ENCODE measurements at regions not wholly inside any gene's neighbourhood (a gene's known extent, or its start where the extent isn't known, plus 50 kb on each side); places are given as distances from the start of the nearest gene placed in this dataset.

DNA sequence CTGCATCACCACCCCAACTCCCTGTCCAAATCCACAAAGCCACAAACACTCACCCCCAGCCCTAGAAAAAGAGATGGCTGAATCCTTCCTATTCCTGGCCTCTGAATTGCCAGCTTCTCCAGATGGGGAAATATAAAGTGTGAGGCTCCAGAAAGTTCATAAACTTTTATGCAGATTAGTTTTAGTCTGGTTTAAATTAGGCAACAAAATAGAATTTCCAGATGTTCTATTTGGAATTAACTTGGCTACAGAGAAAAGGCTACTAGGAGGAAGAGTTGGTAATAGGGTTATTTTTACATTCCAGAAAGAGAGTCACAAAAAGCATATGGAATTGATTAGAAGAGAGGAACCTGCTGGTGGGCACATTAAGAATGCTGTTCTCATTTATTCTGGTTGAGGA, 56.0 kb downstream of the EN1 start:
- no peak overlapping the region for H3K4me3 ChIP-seq (ENCODE audit: low read length)
- H3K9ac ChIP-seq (ENCODE audit: low read depth, low read length): no peak overlapping the region
- no peaks in the 10 kb centered on the region for H3K36me3 ChIP-seq (ENCODE audit: insufficient read depth, low read length)
- H3K27ac ChIP-seq (ENCODE audit: low read depth, low read length): no peak overlapping the region
- H3K9me3 ChIP-seq (ENCODE audit: insufficient read depth, low read depth, low read length): no peaks in the 10 kb centered on the region
- peaks cover 15% of the 10 kb centered on the region; the same call in 1 of the 2 replicates for H3K27me3 ChIP-seq (ENCODE audit: insufficient read depth, low read length)
- H3K4me1 ChIP-seq (ENCODE audit: insufficient read depth, low read length): no peaks in the 10 kb centered on the region

DNA sequence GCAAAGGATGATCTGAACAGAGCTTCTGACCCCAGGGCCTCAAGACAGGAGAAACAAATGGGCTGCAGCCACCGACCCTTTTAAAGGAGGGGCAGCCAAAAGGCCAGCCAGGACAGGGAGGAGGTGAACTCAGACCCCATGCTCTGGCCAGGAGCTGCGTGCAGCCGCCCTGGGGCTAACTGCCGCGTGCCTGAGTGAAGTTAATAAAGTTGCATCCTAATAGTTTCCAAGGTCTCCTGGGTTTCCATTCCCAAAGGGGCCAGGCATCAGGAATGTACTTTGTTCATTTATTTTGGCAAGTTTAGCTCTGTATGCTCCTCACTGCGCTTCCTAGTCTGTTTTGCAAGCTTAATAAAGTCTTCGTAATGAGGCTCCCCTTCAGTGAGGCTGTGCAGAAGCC, 60.7 kb downstream of the EN1 start:
- Histone ChIP-seq H3K27me3 (ENCODE audit: insufficient read depth, low read length) (peaks cover 17% of the 10 kb centered on the region; the same call in 1 of the 2 replicates), H3K9me3 (ENCODE audit: insufficient read depth, low read depth, low read length) (no peaks in the 10 kb centered on the region), H3K9ac (ENCODE audit: low read depth, low read length) (no peak overlapping the region), H3K4me3 (ENCODE audit: low read length) (no peak overlapping the region), H3K4me1 (ENCODE audit: insufficient read depth, low read length) (no peaks in the 10 kb centered on the region), H3K36me3 (ENCODE audit: insufficient read depth, low read length) (no peaks in the 10 kb centered on the region), H3K27ac (ENCODE audit: low read depth, low read length) (no peak overlapping the region)
- WGBS: 78% methylated on average over 7 of the region's 7 CpGs

DNA sequence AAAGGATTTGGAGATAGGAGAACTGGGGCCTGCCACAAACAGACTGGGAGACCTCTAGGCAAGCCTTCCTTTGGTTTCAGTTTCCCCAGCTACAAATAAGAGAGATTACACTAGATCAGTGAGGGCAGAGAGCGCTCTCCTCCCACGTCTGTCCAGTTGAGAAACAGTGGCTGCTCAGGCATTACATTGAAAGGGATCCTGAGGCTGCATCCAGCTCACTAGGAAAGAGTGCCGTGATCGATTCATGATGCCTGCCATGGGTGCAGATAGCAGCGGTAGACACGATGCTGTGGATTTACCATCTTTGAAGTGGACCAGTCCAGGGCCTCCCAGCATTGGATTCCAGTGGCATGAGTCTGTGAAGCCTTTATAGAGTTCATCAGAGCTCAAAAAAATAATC, 62.6 kb downstream of the EN1 start:
- Histone ChIP-seq H3K36me3 (ENCODE audit: insufficient read depth, low read length) (no peaks in the 10 kb centered on the region), H3K4me1 (ENCODE audit: insufficient read depth, low read length) (no peaks in the 10 kb centered on the region), H3K9ac (ENCODE audit: low read depth, low read length) (no peak overlapping the region), H3K9me3 (ENCODE audit: insufficient read depth, low read depth, low read length) (no peaks in the 10 kb centered on the region), H3K27ac (ENCODE audit: low read depth, low read length) (no peak overlapping the region), H3K27me3 (ENCODE audit: insufficient read depth, low read length) (peaks cover 13% of the 10 kb centered on the region; the same call in 1 of the 2 replicates), H3K4me3 (ENCODE audit: low read length) (no peak overlapping the region)
- 86% methylated on average over 6 of the region's 6 CpGs for WGBS

DNA sequence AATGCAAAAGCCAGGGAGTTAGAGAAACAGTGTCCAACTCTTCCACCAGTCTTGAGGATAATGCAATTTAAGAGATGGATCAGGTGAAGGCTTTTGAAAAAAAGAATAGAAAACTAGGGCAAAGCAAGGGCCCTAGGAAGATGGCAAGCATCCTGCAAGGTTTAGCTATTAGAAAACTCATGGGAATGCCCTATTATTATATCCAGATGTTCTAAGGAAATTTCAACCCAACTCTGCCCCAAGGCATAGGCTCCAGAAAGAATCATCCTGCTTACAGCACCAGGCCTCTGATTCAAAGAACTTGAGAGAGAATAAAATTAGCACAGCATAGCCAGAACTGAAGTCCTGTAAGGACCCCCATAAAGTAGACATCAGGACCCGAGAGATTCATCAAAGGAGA, 68.1 kb downstream of the EN1 start:
- 0 out of 2 replicates have a peak, but pooled peaks cover 3% of the 10 kb centered on the region for H3K4me1 ChIP-seq (ENCODE audit: insufficient read depth, low read length)
- H3K27ac ChIP-seq (ENCODE audit: low read depth, low read length): no peak overlapping the region
- 90% methylated on average over 1 of the region's 1 CpG for WGBS
- H3K9ac ChIP-seq (ENCODE audit: low read depth, low read length): no peak overlapping the region
- no peak overlapping the region for H3K4me3 ChIP-seq (ENCODE audit: low read length)
- no peaks in the 10 kb centered on the region for H3K36me3 ChIP-seq (ENCODE audit: insufficient read depth, low read length)
- no peaks in the 10 kb centered on the region for H3K9me3 ChIP-seq (ENCODE audit: insufficient read depth, low read depth, low read length)
- H3K27me3 ChIP-seq (ENCODE audit: insufficient read depth, low read length): peaks cover 29% of the 10 kb centered on the region

DNA sequence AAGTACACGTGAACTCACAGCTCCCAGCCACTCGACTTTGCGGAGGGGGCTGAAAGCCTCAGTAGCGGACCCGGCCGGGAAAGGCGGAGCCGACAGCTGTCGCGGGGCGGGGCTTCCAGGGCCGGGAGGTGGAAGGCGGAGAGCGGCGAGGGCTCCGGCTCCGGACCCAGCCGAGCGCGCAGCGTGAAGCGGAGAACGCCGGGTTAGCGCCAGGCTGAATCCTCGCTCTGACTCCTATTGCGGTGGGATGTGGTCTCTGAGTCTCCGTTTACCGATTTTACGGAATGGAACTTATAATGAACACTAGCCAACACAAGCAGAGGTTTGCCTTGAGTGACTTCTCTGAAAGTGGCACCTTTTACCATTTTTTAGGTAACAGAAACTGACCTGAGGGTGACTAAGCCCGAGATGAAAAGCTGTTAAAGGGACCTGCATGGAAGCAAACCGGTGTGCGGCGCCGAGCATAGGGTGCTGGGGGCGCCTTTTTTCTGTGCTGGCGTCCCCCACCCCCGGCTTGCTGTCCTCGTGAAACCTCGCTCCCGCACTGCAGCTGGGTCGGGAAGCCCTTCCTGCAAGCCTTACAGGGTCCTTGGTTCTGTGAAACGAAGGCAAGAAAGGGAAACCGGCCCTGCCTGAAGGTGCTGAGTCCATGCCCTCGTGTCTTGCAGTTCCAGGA, 72.9 kb downstream of the EN1 start:
- Histone ChIP-seq H3K27ac (ENCODE audit: low read depth, low read length) (no peak overlapping the region), H3K9me3 (ENCODE audit: insufficient read depth, low read depth, low read length) (no peaks in the 10 kb centered on the region), H3K4me1 (ENCODE audit: insufficient read depth, low read length) (peaks cover 8% of the 10 kb centered on the region; the same call in 1 of the 2 replicates), H3K27me3 (ENCODE audit: insufficient read depth, low read length) (peaks cover 67% of the 10 kb centered on the region), H3K36me3 (ENCODE audit: insufficient read depth, low read length) (no peaks in the 10 kb centered on the region), H3K4me3 (ENCODE audit: low read length) (peak overlapping the region; percentile 59), H3K9ac (ENCODE audit: low read depth, low read length) (peak overlapping the region; percentile 10)
- 1% methylated on average over 45 of the region's 45 CpGs for WGBS

GRCh38 chr2:118773826-118774225, 73.6 kb downstream of the EN1 start:
- Histone ChIP-seq H3K27ac (ENCODE audit: low read depth, low read length) (no peak overlapping the region), H3K9me3 (ENCODE audit: insufficient read depth, low read depth, low read length) (no peaks in the 10 kb centered on the region), H3K27me3 (ENCODE audit: insufficient read depth, low read length) (peaks cover 67% of the 10 kb centered on the region), H3K4me3 (ENCODE audit: low read length) (no peak overlapping the region), H3K9ac (ENCODE audit: low read depth, low read length) (no peak overlapping the region), H3K36me3 (ENCODE audit: insufficient read depth, low read length) (no peaks in the 10 kb centered on the region), H3K4me1 (ENCODE audit: insufficient read depth, low read length) (peaks cover 8% of the 10 kb centered on the region; the same call in 1 of the 2 replicates)
- WGBS: 69% methylated on average over 7 of the region's 7 CpGs

- Histone ChIP-seq H3K9ac (ENCODE audit: low read depth, low read length) (no peak overlapping the region), H3K27ac (ENCODE audit: low read depth, low read length) (no peak overlapping the region), H3K4me3 (ENCODE audit: low read length) (no peak overlapping the region), H3K9me3 (ENCODE audit: insufficient read depth, low read depth, low read length) (no peaks in the 10 kb centered on the region), H3K36me3 (ENCODE audit: insufficient read depth, low read length) (no peaks in the 10 kb centered on the region), H3K4me1 (ENCODE audit: insufficient read depth, low read length) (peaks cover 8% of the 10 kb centered on the region; the same call in 1 of the 2 replicates), H3K27me3 (ENCODE audit: insufficient read depth, low read length) (peaks cover 75% of the 10 kb centered on the region)
- WGBS: 93% methylated on average over 22 of the region's 22 CpGs
Measured at GRCh38 chr2:118772487-118773200, 74.8 kb downstream of the EN1 start.

GRCh38 chr2:118769707-118770400, 77.6 kb downstream of the EN1 start:
- WGBS: 90% methylated on average over 6 of the region's 6 CpGs
- peaks cover 5% of the 10 kb centered on the region; the same call in 1 of the 2 replicates for H3K4me1 ChIP-seq (ENCODE audit: insufficient read depth, low read length)
- H3K27ac ChIP-seq (ENCODE audit: low read depth, low read length): no peak overlapping the region
- H3K36me3 ChIP-seq (ENCODE audit: insufficient read depth, low read length): no peaks in the 10 kb centered on the region
- no peak overlapping the region for H3K9ac ChIP-seq (ENCODE audit: low read depth, low read length)
- H3K4me3 ChIP-seq (ENCODE audit: low read length): no peak overlapping the region
- H3K27me3 ChIP-seq (ENCODE audit: insufficient read depth, low read length): peaks cover 79% of the 10 kb centered on the region
- H3K9me3 ChIP-seq (ENCODE audit: insufficient read depth, low read depth, low read length): no peaks in the 10 kb centered on the region

- Histone ChIP-seq H3K36me3 (ENCODE audit: insufficient read depth, low read length) (no peaks in the 10 kb centered on the region), H3K9me3 (ENCODE audit: insufficient read depth, low read depth, low read length) (no peaks in the 10 kb centered on the region), H3K27me3 (ENCODE audit: insufficient read depth, low read length) (peaks cover 72% of the 10 kb centered on the region), H3K9ac (ENCODE audit: low read depth, low read length) (no peak overlapping the region), H3K4me1 (ENCODE audit: insufficient read depth, low read length) (peaks cover 3% of the 10 kb centered on the region; the same call in 1 of the 2 replicates), H3K4me3 (ENCODE audit: low read length) (no peak overlapping the region), H3K27ac (ENCODE audit: low read depth, low read length) (no peak overlapping the region)
- 43% methylated on average over 6 of the region's 6 CpGs for WGBS
Measured at GRCh38 chr2:118766871-118767270, 80.6 kb downstream of the EN1 start.

DNA sequence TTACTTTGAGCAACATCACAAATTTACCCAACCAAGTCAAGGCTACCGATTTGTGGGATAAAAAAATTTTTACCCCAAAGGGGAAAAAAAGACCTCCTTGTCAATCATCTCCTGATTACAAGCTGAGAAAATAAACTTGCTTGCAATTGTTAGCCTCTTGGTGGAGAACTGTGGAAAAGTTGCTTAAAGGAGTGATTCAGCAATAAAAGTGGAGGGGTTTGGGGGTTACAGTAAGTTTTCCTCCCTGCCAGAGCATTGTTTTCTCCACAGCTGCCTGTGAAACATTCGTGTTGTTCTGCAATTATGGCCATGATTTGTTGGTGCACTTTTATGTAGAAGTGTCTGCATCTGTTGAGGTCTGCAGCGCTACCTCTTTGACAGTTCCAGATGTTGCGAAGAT, 82.6 kb downstream of the EN1 start:
- H3K4me3 ChIP-seq (ENCODE audit: low read length): no peak overlapping the region
- no peak overlapping the region for H3K9ac ChIP-seq (ENCODE audit: low read depth, low read length)
- no peak overlapping the region for H3K27ac ChIP-seq (ENCODE audit: low read depth, low read length)
- H3K27me3 ChIP-seq (ENCODE audit: insufficient read depth, low read length): peaks cover 54% of the 10 kb centered on the region
- H3K36me3 ChIP-seq (ENCODE audit: insufficient read depth, low read length): no peaks in the 10 kb centered on the region
- 96% methylated on average over 4 of the region's 4 CpGs for WGBS
- H3K9me3 ChIP-seq (ENCODE audit: insufficient read depth, low read depth, low read length): no peaks in the 10 kb centered on the region
- peaks cover 4% of the 10 kb centered on the region; the same call in 1 of the 2 replicates for H3K4me1 ChIP-seq (ENCODE audit: insufficient read depth, low read length)

DNA sequence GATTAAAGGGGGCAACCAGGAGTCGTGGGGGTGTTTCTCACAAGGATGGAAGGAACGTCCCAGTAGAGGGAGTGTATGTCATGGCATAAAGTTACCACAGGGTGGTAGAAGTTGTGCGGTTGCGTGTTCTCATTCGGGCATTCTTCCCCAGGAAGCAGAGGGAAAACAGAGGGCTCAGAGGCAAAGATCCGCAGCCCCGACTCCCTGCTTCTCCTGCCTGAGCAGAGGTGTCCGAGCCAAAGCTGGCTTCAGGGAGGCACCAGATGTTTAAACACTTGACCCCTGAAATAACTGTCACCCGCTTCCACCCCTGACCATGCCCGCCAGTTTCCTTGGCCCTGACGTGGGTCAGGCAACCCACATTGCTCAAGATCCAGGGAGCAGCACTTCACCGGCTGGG, 83.7 kb downstream of the EN1 start:
- Histone ChIP-seq H3K4me1 (ENCODE audit: insufficient read depth, low read length) (peaks cover 4% of the 10 kb centered on the region; the same call in 1 of the 2 replicates), H3K4me3 (ENCODE audit: low read length) (no peak overlapping the region), H3K36me3 (ENCODE audit: insufficient read depth, low read length) (no peaks in the 10 kb centered on the region), H3K9me3 (ENCODE audit: insufficient read depth, low read depth, low read length) (no peaks in the 10 kb centered on the region), H3K27ac (ENCODE audit: low read depth, low read length) (no peak overlapping the region), H3K9ac (ENCODE audit: low read depth, low read length) (no peak overlapping the region), H3K27me3 (ENCODE audit: insufficient read depth, low read length) (peaks cover 54% of the 10 kb centered on the region)
- WGBS: 43% methylated on average over 12 of the region's 12 CpGs
